H1 (cell line): ENCODE measurements at regions not wholly inside any gene's neighbourhood (a gene's known extent, or its start where the extent isn't known, plus 50 kb on each side); places are given as distances from the start of the nearest gene placed in this dataset.

ENCODE experiments used
- CTCF ChIA-PET: fragments of 300-600 bp; sonication (Branson Sonifier 250); formaldehyde crosslinking; loops from one replicate; lab custom pipeline; 2021; ENCODE audit not compliant: partially characterized antibody; lab: Charles Lee
- POLR2A ChIA-PET: fragments of 300-600 bp; sonication (Branson Sonifier 250); formaldehyde crosslinking; loops from one replicate; lab custom pipeline; 2021; ENCODE audit warnings: inconsistent platforms; ENCODE audit not compliant: partially characterized antibody; lab: Charles Lee
- DNase-seq, 2 experiments: peaks; one replicate each; pipeline versions ENCODE4 v3.0.0 to v3.0.0-alpha.2; 2010 to 2022; ENCODE audit warnings: low spot score in 2 of 2, low read depth in 1 of 2, mixed read lengths in 1 of 2
- FAIRE-seq: peaks from 2 replicates; lab custom pipeline; 2011; peaks lifted over from hg19 to GRCh38; lab: Jason Lieb, UNC
- H2AFZ ChIP-seq: 2 replicates; pipeline ENCODE4 v1.8.1; 2012; ENCODE audit warnings: low read length, inconsistent platforms
- H2AK5ac ChIP-seq: 2 replicates; pipeline ENCODE4 v1.6.1; 2013; ENCODE audit warnings: low read depth, low read length
- H2BK120ac ChIP-seq: replicated peaks from 2 replicates; pipeline ENCODE3; 2013; ENCODE audit warnings: low read depth, low read length, inconsistent platforms
- H2BK12ac ChIP-seq: 2 replicates; pipeline ENCODE4 v1.6.1; 2013; ENCODE audit warnings: low read depth, low read length
- H2BK15ac ChIP-seq: 2 replicates; pipeline ENCODE4 v1.6.1; 2013; ENCODE audit warnings: low read length
- H2BK20ac ChIP-seq: 2 replicates; pipeline ENCODE4 v1.6.1; 2013; ENCODE audit warnings: low read length
- H2BK5ac ChIP-seq: 2 replicates; pipeline ENCODE4 v1.6.1; 2013; ENCODE audit warnings: low read depth, low read length
- H3K14ac ChIP-seq: 2 replicates; pipeline ENCODE4 v1.6.1; 2013; ENCODE audit warnings: inconsistent platforms; ENCODE audit not compliant: insufficient read length
- H3K18ac ChIP-seq: 2 replicates; pipeline ENCODE4 v1.6.1; 2013; ENCODE audit warnings: low read length; ENCODE audit errors: extremely low read depth
- H3K23ac ChIP-seq: 2 replicates; pipeline ENCODE4 v1.6.1; 2013; ENCODE audit warnings: inconsistent platforms; ENCODE audit not compliant: insufficient read length
- H3K23me2 ChIP-seq: 2 replicates; pipeline ENCODE4 v1.6.1; 2013; ENCODE audit warnings: low read depth, low read length
- H3K27ac ChIP-seq: 2 replicates; pipeline ENCODE4 v1.6.1; 2011; ENCODE audit warnings: low read depth, low read length, inconsistent platforms
- H3K27me3 ChIP-seq, 4 experiments: replicated peaks in 1 of 4; 1 replicate in 1 of 4; 2 replicates in 3 of 4; pipeline versions ENCODE4 v1.6.1 to v1.8.1; 2011 to 2013; ENCODE audit warnings: low read length in 3 of 4, mild to moderate bottlenecking in 3 of 4, inconsistent platforms in 2 of 4, mixed read lengths in 2 of 4, moderate library complexity in 1 of 4; ENCODE audit not compliant: control insufficient read depth in 3 of 4, insufficient read depth in 3 of 4; ENCODE audit errors: extremely low read depth in 1 of 4
- H3K36me3 ChIP-seq, 4 experiments: 2 replicates each; pipeline versions ENCODE4 v1.6.1 to v1.8.1; 2011 to 2013; ENCODE audit warnings: mild to moderate bottlenecking in 4 of 4, low read length in 3 of 4, moderate library complexity in 2 of 4, control low read depth in 1 of 4, inconsistent platforms in 1 of 4; ENCODE audit not compliant: insufficient read depth in 4 of 4, control insufficient read depth in 2 of 4
- H3K4ac ChIP-seq: replicated peaks from 2 replicates; pipeline ENCODE3; 2013; ENCODE audit warnings: low read length, low read depth, mixed read lengths, inconsistent platforms; ENCODE audit not compliant: insufficient read length
- H3K4me1 ChIP-seq, 4 experiments: replicated peaks in 1 of 4; 1 replicate in 1 of 4; 2 replicates in 3 of 4; pipeline versions ENCODE4 v1.6.1 to v1.8.1; 2011 to 2013; ENCODE audit warnings: low read length in 3 of 4, inconsistent platforms in 2 of 4, mixed read lengths in 1 of 4; ENCODE audit not compliant: insufficient read depth in 4 of 4, control insufficient read depth in 3 of 4
- H3K4me2 ChIP-seq, 2 experiments: 2 replicates each; pipeline versions ENCODE4 v1.6.1 to v1.8.1; 2011 to 2013; ENCODE audit warnings: low read depth in 2 of 2, low read length in 2 of 2, control low read depth in 1 of 2, inconsistent platforms in 1 of 2, mild to moderate bottlenecking in 1 of 2; ENCODE audit not compliant: insufficient read depth in 1 of 2
- H3K4me3 ChIP-seq, 4 experiments: fragments of 200-600, 300-600 bp in 1 of 4; sonication (generic), shearing (Covaris generic), sonication (Bioruptor Twin) in 1 of 4; 2 replicates each; pipeline versions ENCODE4 v1.5.1 to v1.8.1; 2011 to 2016; ENCODE audit warnings: low read length in 4 of 4, low read depth in 3 of 4, control low read depth in 2 of 4, inconsistent platforms in 2 of 4, mild to moderate bottlenecking in 2 of 4, mixed read lengths in 1 of 4, moderate library complexity in 1 of 4; ENCODE audit not compliant: insufficient read depth in 2 of 4; ENCODE audit errors: extremely low read depth in 1 of 4
- H3K56ac ChIP-seq: replicated peaks from 2 replicates; pipeline ENCODE3; 2013; ENCODE audit warnings: low read depth, mild to moderate bottlenecking, mixed read lengths, low read length, inconsistent platforms; ENCODE audit not compliant: insufficient read length
- H3K79me1 ChIP-seq: 2 replicates; pipeline ENCODE4 v1.6.1; 2013; ENCODE audit warnings: low read depth, low read length, control low read depth
- H3K79me2 ChIP-seq, 2 experiments: 2 replicates each; pipeline versions ENCODE4 v1.6.1 to v1.8.1; 2012 to 2013; ENCODE audit warnings: low read length in 2 of 2, mild to moderate bottlenecking in 2 of 2, inconsistent platforms in 1 of 2; ENCODE audit not compliant: insufficient read depth in 2 of 2, control insufficient read depth in 1 of 2
- H3K9ac ChIP-seq, 4 experiments: replicated peaks in 1 of 4; 1 replicate in 1 of 4; 2 replicates in 3 of 4; pipeline versions ENCODE4 v1.6.1 to v1.8.1; 2011 to 2013; ENCODE audit warnings: low read depth in 3 of 4, low read length in 3 of 4, control low read depth in 2 of 4, mild to moderate bottlenecking in 2 of 4, moderate library complexity in 2 of 4, inconsistent platforms in 1 of 4; ENCODE audit errors: extremely low read depth in 1 of 4
- H3K9me3 ChIP-seq, 2 experiments: 2 replicates each; pipeline versions ENCODE4 v1.6.1 to v1.8.1; 2012 to 2013; ENCODE audit warnings: mild to moderate bottlenecking in 2 of 2, moderate library complexity in 2 of 2, control low read depth in 1 of 2, inconsistent platforms in 1 of 2, low read depth in 1 of 2, low read length in 1 of 2, mixed read lengths in 1 of 2; ENCODE audit not compliant: insufficient read depth in 2 of 2
- H4K20me1 ChIP-seq, 2 experiments: replicated peaks in 1 of 2; 2 replicates each; pipeline versions ENCODE3 to v1.8.1; 2011 to 2013; ENCODE audit warnings: inconsistent platforms in 2 of 2, low read length in 2 of 2, mild to moderate bottlenecking in 1 of 2; ENCODE audit not compliant: insufficient read depth in 2 of 2, control insufficient read depth in 1 of 2
- H4K5ac ChIP-seq: 2 replicates; pipeline ENCODE4 v1.6.1; 2013; ENCODE audit warnings: low read length, low read depth, mixed read lengths, inconsistent platforms; ENCODE audit not compliant: insufficient read length
- H4K8ac ChIP-seq: 2 replicates; pipeline ENCODE4 v1.8.0; 2013; ENCODE audit warnings: mild to moderate bottlenecking, moderate library complexity, low read length, inconsistent platforms; ENCODE audit not compliant: insufficient read depth; ENCODE audit errors: extremely low read depth
- H4K91ac ChIP-seq: replicated peaks from 2 replicates; pipeline ENCODE3; 2013; ENCODE audit warnings: low read length, mixed read lengths, inconsistent platforms; ENCODE audit not compliant: insufficient read length
- CEBPB ChIP-seq: IDR thresholded peaks from 2 replicates; pipeline ENCODE4 v1.6.1; 2012; ENCODE audit warnings: low read depth, low read length
- GABPA ChIP-seq: IDR thresholded peaks from 2 replicates; pipeline ENCODE4 v1.6.1; 2011; ENCODE audit warnings: mild to moderate bottlenecking, low read length, moderate library complexity, borderline replicate concordance; ENCODE audit not compliant: insufficient read depth
- SIRT6 ChIP-seq: IDR thresholded peaks from one replicate; pipeline ENCODE4 v1.7.1; 2012; ENCODE audit warnings: low read length, inconsistent platforms
- SIX5 ChIP-seq: IDR thresholded peaks from 2 replicates; pipeline ENCODE4 v1.6.1; 2011; ENCODE audit warnings: mild to moderate bottlenecking, low read depth, low read length
- SP2 ChIP-seq: IDR thresholded peaks from 2 replicates; pipeline ENCODE4 v1.6.1; 2012; ENCODE audit warnings: mild to moderate bottlenecking, low read length, inconsistent platforms
- TBP ChIP-seq: IDR thresholded peaks from 2 replicates; pipeline ENCODE4 v1.6.1; 2011; ENCODE audit warnings: low read depth, low read length, improper control_type of control experiment
- WGBS, 2 experiments: shearing (Covaris generic) in 1 of 2; methylation state at CpG; one replicate each; pipeline versions ENCODE4 v1.1.6 to v1.1.7; 2013 to 2015; ENCODE audit warnings: low lambda C conversion rate in 2 of 2, mixed read lengths in 2 of 2, inconsistent platforms in 1 of 2, low coverage in 1 of 2, missing lambda C conversion rate in 1 of 2; ENCODE audit not compliant: insufficient replicate concordance in 2 of 2, insufficient coverage in 1 of 2, insufficient read length in 1 of 2; ENCODE audit errors: extremely low coverage in 1 of 2, missing lambda C conversion rate in 1 of 2; 5-methylcytosine and 5-hydroxymethylcytosine counted together

DNA sequence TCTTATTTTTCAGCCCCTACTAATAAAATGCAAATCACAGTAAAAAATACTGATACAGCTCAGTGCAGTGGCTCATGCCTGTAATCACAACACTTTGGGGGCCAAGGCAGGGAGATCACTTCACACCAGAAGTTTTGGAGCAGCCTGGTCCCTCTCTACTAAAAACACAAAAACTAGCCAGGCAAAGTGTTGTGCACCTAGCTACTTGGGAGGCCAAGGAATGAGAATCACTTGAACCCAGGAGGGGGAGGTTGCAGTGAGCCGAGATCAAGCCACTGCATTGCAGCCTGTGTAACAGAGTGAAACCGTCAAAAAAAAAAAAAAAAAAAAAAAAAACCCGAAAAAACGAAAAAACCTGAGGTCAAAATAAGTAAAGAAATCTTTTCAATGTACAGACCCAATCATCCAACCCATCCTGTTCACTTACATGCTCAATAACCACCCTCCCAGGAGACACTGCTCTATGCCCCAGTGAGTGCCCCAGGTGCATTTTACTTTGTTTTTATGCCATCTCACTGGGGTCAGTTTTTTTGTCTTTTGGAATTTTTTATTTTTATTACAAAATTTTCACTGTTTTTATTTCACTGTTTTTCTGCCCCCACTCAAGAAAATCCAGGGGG is 107.0 kb downstream of the ZNF486 start:
- ChIA-PET POLR2A (no interaction called here), CTCF (interaction anchor here (0.6 to 1.5 kb wide), 2 partner anchors 94 to 261 kb away, joined by 3 read pairs; no protein-coding TSS in a partner anchor)
- 63% methylated on average over 3 of the region's 4 CpGs; no CpG with 5 or more reads in 1 of the 2 experiments for WGBS, 2 experiments
- no peaks in the 10 kb centered on the region for H3K9me3 ChIP-seq
- H3K23ac ChIP-seq = no peak overlapping the region
- H3K4me3 ChIP-seq = no peak overlapping the region
- H2BK20ac ChIP-seq = no peak overlapping the region
- FAIRE-seq (no peak), DNase-seq (no peak)
- no peaks in the 10 kb centered on the region for H3K79me2 ChIP-seq
- no peak for TF ChIP-seq CEBPB
- TF ChIP-seq SIX5 = no peak
- no peak for TF ChIP-seq GABPA
- no peak for TF ChIP-seq TBP
- TF ChIP-seq SP2 = no peak
- TF ChIP-seq SIRT6 = no peak
- no peaks in the 10 kb centered on the region for H3K23me2 ChIP-seq
- no peaks in the 10 kb centered on the region for H3K4me1 ChIP-seq
- H3K9ac ChIP-seq = no peak overlapping the region
- no peaks in the 10 kb centered on the region for H4K20me1 ChIP-seq
- H4K91ac ChIP-seq = no peak overlapping the region
- no peak overlapping the region for H4K5ac ChIP-seq
- no peak overlapping the region for H2AFZ ChIP-seq
- no peak overlapping the region for H3K56ac ChIP-seq
- H3K4me2 ChIP-seq = no peak overlapping the region
- H3K36me3 ChIP-seq = no peaks in the 10 kb centered on the region
- H2BK12ac ChIP-seq = peak overlapping the region; percentile 68; the same call in 1 of the 2 replicates
- no peak overlapping the region for H4K8ac ChIP-seq
- no peak overlapping the region for H2BK5ac ChIP-seq
- H3K27me3 ChIP-seq = no peaks in the 10 kb centered on the region
- H3K27ac ChIP-seq = no peak overlapping the region
- no peak overlapping the region for H3K14ac ChIP-seq
- no peak overlapping the region for H3K18ac ChIP-seq
- H2AK5ac ChIP-seq = no peak overlapping the region
- no peak overlapping the region for H2BK15ac ChIP-seq
- H3K4ac ChIP-seq = no peak overlapping the region
- H3K79me1 ChIP-seq = no peaks in the 10 kb centered on the region
- no peak overlapping the region for H2BK120ac ChIP-seq
